Endodermal cell (in vitro differentiated cells): ENCODE measurements at regions not wholly inside any gene's neighbourhood (a gene's known extent, or its start where the extent isn't known, plus 50 kb on each side); places are given as distances from the start of the nearest gene placed in this dataset.
"Not testable (repeated sequence)": the region's sequence is repeated elsewhere in the genome, so short reads cannot be mapped to it uniquely, and the experiment has no call there.

Experiments
- DNase-seq: peaks from one replicate; pipeline ENCODE4 v3.0.0-alpha.2; 2017
- H3K27ac ChIP-seq: 2 replicates; pipeline ENCODE4 v1.5.1; 2013; ENCODE audit warnings: mild to moderate bottlenecking, low read depth, low read length, moderate library complexity
- H3K27me3 ChIP-seq: 2 replicates; pipeline ENCODE4 v1.6.1; 2013; ENCODE audit warnings: mild to moderate bottlenecking, low read length, moderate library complexity; ENCODE audit not compliant: insufficient read depth, control insufficient read depth, poor library complexity, severe bottlenecking
- H3K36me3 ChIP-seq: 2 replicates; pipeline ENCODE4 v1.7.0; 2013; ENCODE audit warnings: mild to moderate bottlenecking, low read length, moderate library complexity; ENCODE audit not compliant: control insufficient read depth, insufficient read depth
- H3K4me1 ChIP-seq: one replicate; pipeline ENCODE4 v1.7.0; 2013; ENCODE audit warnings: low read length; ENCODE audit not compliant: control insufficient read depth, insufficient read depth
- H3K4me3 ChIP-seq: 2 replicates; pipeline ENCODE4 v1.5.1; 2013; ENCODE audit warnings: mild to moderate bottlenecking, low read length, moderate library complexity
- H3K9ac ChIP-seq: 2 replicates; pipeline ENCODE4 v1.6.1; 2013; ENCODE audit warnings: mild to moderate bottlenecking, low read length, moderate library complexity; ENCODE audit not compliant: poor library complexity, severe bottlenecking; ENCODE audit errors: extremely low read depth
- H3K9me3 ChIP-seq: 2 replicates; pipeline ENCODE4 v1.6.1; 2013; ENCODE audit warnings: mild to moderate bottlenecking, low read length, moderate library complexity; ENCODE audit not compliant: control insufficient read depth
- H3K27ac Mint-ChIP-seq: 2 replicates; pipeline ENCODE4 v1.8.0; 2020; ENCODE audit warnings: mixed read lengths
- H3K27me3 Mint-ChIP-seq: 2 replicates; pipeline ENCODE4 v1.8.0; 2021; ENCODE audit warnings: mild to moderate bottlenecking, mixed read lengths; ENCODE audit not compliant: insufficient read depth
- H3K36me3 Mint-ChIP-seq: 2 replicates; pipeline ENCODE4 v1.8.0; 2020; ENCODE audit warnings: low read depth, mixed read lengths
- H3K4me1 Mint-ChIP-seq: 2 replicates; pipeline ENCODE4 v1.8.0; 2020; ENCODE audit warnings: mixed read lengths
- H3K4me3 Mint-ChIP-seq: 2 replicates; pipeline ENCODE4 v1.8.0; 2020; ENCODE audit warnings: mild to moderate bottlenecking, moderate library complexity, mixed read lengths
- H3K9me3 Mint-ChIP-seq: 2 replicates; pipeline ENCODE4 v1.8.0; 2020; ENCODE audit warnings: mild to moderate bottlenecking, mixed read lengths
- WGBS, 2 experiments: methylation state at CpG; one replicate each; pipeline versions ENCODE4 v1.1.5 to v1.1.7; 2013; ENCODE audit warnings: missing lambda C conversion rate in 2 of 2, mixed read lengths in 1 of 2; ENCODE audit not compliant: insufficient coverage in 1 of 2, insufficient read length in 1 of 2; 5-methylcytosine and 5-hydroxymethylcytosine counted together
- TF ChIP-seq, protein P1 (sequence below): fragments of 200-600 bp; sonication (generic); conservative IDR thresholded peaks from 2 replicates; pipeline ENCODE4 v1.5.0; 2021; ENCODE audit warnings: antibody characterized with exemption, mild to moderate bottlenecking

DNA sequence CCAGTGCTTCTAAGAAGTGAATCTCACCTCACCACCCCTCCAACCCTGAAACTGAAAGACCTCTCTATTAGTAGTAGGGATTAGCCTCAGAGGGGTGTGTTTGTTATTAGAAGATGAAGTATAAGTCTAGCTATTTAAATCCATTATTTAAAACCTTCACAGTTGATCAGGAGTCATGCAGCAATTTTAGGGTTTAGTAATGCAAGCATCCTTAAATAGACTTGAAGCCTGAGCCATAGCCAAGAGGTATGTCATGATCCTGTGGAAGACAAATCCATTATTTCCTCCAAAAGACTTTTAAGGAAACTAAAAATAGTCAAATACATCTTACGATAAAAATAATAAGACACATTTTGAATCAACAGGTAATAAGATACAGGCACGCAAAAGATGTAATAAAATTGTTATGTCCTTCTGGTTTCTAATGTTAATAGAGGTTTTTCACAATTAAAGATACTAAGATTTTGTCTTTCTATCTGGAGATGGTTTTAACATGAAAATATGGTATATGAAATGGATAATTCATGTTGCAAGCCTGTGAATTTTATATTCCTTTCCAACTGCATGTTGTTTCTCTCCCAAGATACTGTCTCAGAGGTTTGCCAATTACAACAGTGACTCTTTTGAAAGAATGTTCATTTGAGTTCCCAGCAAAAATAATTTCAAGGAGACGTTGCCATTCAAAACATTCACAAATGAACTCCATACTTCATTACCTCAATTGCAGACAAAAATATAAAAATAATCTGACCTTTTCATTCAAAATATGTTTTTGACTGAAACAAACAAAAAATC is 68.0 kb downstream of the LUZP4 start:
- H3K4me1 Mint-ChIP-seq = no peaks in the 10 kb centered on the region
- Histone ChIP-seq H3K36me3 (no peaks in the 10 kb centered on the region), H3K9me3 (no peaks in the 10 kb centered on the region), H3K27me3 (no peaks in the 10 kb centered on the region), H3K9ac (no peak overlapping the region), H3K27ac (no peak overlapping the region), H3K4me3 (no peak overlapping the region), H3K4me1 (no peaks in the 10 kb centered on the region)
- H3K36me3 Mint-ChIP-seq = no peaks in the 10 kb centered on the region
- 89% methylated on average over 1 of the region's 3 CpGs; no CpG with 5 or more reads in 1 of the 2 experiments for WGBS, 2 experiments
- H3K27me3 Mint-ChIP-seq = peaks cover 9% of the 10 kb centered on the region
- no peak overlapping the region for H3K27ac Mint-ChIP-seq
- no peak for DNase-seq
- H3K9me3 Mint-ChIP-seq = peaks cover 4% of the 10 kb centered on the region
- TF ChIP-seq, protein P1, sequence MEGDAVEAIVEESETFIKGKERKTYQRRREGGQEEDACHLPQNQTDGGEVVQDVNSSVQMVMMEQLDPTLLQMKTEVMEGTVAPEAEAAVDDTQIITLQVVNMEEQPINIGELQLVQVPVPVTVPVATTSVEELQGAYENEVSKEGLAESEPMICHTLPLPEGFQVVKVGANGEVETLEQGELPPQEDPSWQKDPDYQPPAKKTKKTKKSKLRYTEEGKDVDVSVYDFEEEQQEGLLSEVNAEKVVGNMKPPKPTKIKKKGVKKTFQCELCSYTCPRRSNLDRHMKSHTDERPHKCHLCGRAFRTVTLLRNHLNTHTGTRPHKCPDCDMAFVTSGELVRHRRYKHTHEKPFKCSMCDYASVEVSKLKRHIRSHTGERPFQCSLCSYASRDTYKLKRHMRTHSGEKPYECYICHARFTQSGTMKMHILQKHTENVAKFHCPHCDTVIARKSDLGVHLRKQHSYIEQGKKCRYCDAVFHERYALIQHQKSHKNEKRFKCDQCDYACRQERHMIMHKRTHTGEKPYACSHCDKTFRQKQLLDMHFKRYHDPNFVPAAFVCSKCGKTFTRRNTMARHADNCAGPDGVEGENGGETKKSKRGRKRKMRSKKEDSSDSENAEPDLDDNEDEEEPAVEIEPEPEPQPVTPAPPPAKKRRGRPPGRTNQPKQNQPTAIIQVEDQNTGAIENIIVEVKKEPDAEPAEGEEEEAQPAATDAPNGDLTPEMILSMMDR = no peak
- H3K4me3 Mint-ChIP-seq = no peak overlapping the region

DNA sequence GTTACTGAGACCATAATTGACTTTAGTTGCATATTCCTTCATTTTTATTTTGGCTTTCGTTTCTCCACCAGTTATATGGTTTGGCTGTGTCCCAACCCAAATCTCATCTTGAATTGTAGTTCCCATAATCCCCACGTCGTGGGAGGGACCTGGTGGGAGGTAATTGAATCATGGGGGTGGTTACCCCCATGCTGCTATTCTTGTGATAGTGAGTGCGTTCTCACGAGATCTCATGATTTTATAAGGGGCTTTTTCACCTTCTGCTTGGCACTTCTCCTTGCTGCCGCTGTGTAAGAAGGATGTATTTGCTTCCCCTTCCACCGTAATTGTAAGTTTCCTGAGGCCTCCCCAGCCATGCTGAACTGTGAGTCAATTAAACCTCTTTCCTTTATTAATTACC is 70.0 kb downstream of the LUZP4 start:
- H3K4me1 ChIP-seq, H3K27me3 ChIP-seq, H3K9ac ChIP-seq, H3K4me3 Mint-ChIP-seq, H3K27ac ChIP-seq, H3K9me3 ChIP-seq, H3K27ac Mint-ChIP-seq, H3K36me3 Mint-ChIP-seq, H3K4me3 ChIP-seq, DNase-seq, H3K36me3 ChIP-seq, H3K9me3 Mint-ChIP-seq, H3K4me1 Mint-ChIP-seq, H3K27me3 Mint-ChIP-seq: not testable (repeated sequence)
- WGBS, 2 experiments = 84% methylated on average over 7 of the region's 7 CpGs; no CpG with 5 or more reads in 1 of the 2 experiments

DNA sequence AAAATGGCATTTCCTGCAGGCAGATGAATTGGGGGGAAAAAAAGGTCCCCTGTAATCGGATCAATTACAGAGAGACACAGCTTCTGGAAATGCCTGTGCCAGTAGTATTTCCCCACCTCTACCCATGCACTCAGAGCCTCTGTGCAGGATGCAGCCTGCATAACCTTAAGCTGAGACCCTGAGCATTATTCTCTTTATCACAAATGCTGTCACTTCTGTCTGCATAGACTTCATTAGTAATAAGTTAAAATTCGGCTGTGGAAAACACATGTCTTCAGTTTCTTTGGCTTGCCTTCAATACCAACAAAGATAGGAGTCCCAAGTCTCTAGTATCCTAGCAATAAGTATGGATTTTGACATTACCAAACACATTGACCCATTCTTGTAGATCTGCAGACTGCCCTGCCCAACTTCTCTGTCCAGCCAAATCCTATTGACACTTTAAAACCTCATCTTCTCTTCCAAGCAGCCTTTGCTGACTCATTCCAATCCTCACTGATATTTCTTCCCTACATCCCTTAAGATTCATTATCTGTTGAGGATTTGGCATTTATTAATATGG is 70.8 kb downstream of the LUZP4 start:
- DNase-seq = no peak
- no peak overlapping the region for H3K27ac Mint-ChIP-seq
- H3K9me3 ChIP-seq = no peaks in the 10 kb centered on the region
- WGBS, 2 experiments = 82% methylated on average over 2 of the region's 2 CpGs; no CpG with 5 or more reads in 1 of the 2 experiments
- H3K27ac ChIP-seq = no peak overlapping the region
- H3K4me3 Mint-ChIP-seq = no peak overlapping the region
- H3K27me3 ChIP-seq = no peaks in the 10 kb centered on the region
- TF ChIP-seq, protein P1 = no peak
- H3K36me3 ChIP-seq = no peaks in the 10 kb centered on the region
- H3K9ac ChIP-seq = no peak overlapping the region
- H3K4me3 ChIP-seq = no peak overlapping the region
- H3K36me3 Mint-ChIP-seq = no peaks in the 10 kb centered on the region
- no peaks in the 10 kb centered on the region for H3K4me1 ChIP-seq
- H3K9me3 Mint-ChIP-seq = peaks cover 4% of the 10 kb centered on the region
- H3K4me1 Mint-ChIP-seq = no peaks in the 10 kb centered on the region
- H3K27me3 Mint-ChIP-seq = peaks cover 7% of the 10 kb centered on the region
